GM19043 (cell line): ENCODE measurements at regions not wholly inside any gene's neighbourhood (a gene's known extent, or its start where the extent isn't known, plus 50 kb on each side); places are given as distances from the start of the nearest gene placed in this dataset.

Experiments used
- ATAC-seq: cut with Tn5 transposase; IDR thresholded peaks from one replicate; pipeline ENCODE4 v1.9.1; 2021; ENCODE audit warnings: low read depth; ENCODE audit not compliant: unreplicated experiment

GRCh38 chr4:180827232-180828009 lies 1415.8 kb upstream of the TENM3 start:
- ATAC-seq: no peak

- ATAC-seq: no peak
Observed at GRCh38 chr4:180828455-180829018, 1414.7 kb upstream of the TENM3 start.

GRCh38 chr4:180832073-180832472 lies 1411.1 kb upstream of the TENM3 start:
- ATAC-seq: no peak

GRCh38 chr4:180840142-180840541 lies 1403.1 kb upstream of the TENM3 start:
- ATAC-seq: no peak

GRCh38 chr4:180850318-180850940 lies 1392.8 kb upstream of the TENM3 start:
- ATAC-seq: no peak

- no peak for ATAC-seq
Observed at GRCh38 chr4:180852738-180853137, 1390.5 kb upstream of the TENM3 start.

GRCh38 chr4:180855184-180855583 lies 1388.0 kb upstream of the TENM3 start:
- no peak for ATAC-seq

GRCh38 chr4:180860089-180860720 lies 1383.0 kb upstream of the TENM3 start:
- ATAC-seq: no peak

GRCh38 chr4:180861651-180862050 lies 1381.6 kb upstream of the TENM3 start:
- no peak for ATAC-seq

GRCh38 chr4:180866933-180867643 lies 1376.1 kb upstream of the TENM3 start:
- no peak for ATAC-seq

- ATAC-seq: no peak
Observed at GRCh38 chr4:180870623-180871022, 1372.6 kb upstream of the TENM3 start.

GRCh38 chr4:180898305-180898704 lies 1344.9 kb upstream of the TENM3 start:
- no peak for ATAC-seq

- no peak for ATAC-seq
Observed at GRCh38 chr4:180900781-180901180, 1342.4 kb upstream of the TENM3 start.

- ATAC-seq: no peak
Observed at GRCh38 chr4:180909279-180909678, 1333.9 kb upstream of the TENM3 start.

- ATAC-seq: no peak
Observed at GRCh38 chr4:180913750-180914149, 1329.5 kb upstream of the TENM3 start.

GRCh38 chr4:180923486-180923885 lies 1319.7 kb upstream of the TENM3 start:
- ATAC-seq: no peak

GRCh38 chr4:180925805-180926204 lies 1317.4 kb upstream of the TENM3 start:
- ATAC-seq: no peak

- ATAC-seq: no peak
Observed at GRCh38 chr4:180926277-180926676, 1316.9 kb upstream of the TENM3 start.

GRCh38 chr4:180932370-180933001 lies 1310.7 kb upstream of the TENM3 start:
- no peak for ATAC-seq

- no peak for ATAC-seq
Observed at GRCh38 chr4:180937083-180937482, 1306.1 kb upstream of the TENM3 start.
